OCI-LY3 (cell line): ENCODE measurements at regions not wholly inside any gene's neighbourhood (a gene's known extent, or its start where the extent isn't known, plus 50 kb on each side); places are given as distances from the start of the nearest gene placed in this dataset.

Source experiments
- H2AFZ ChIP-seq: fragments of 200-600, 300-600 bp; shearing (Covaris generic); 2 replicates; pipeline ENCODE4 v1.6.0; 2014; ENCODE audit warnings: antibody characterized with exemption, low read depth, low read length
- H3K27ac ChIP-seq: fragments of 200-600, 300-600 bp; sonication (generic); 2 replicates; pipeline ENCODE4 v1.5.1; 2014; ENCODE audit warnings: mild to moderate bottlenecking, low read length, moderate library complexity, mixed read lengths
- H3K27me3 ChIP-seq: fragments of 200-600, 300-600 bp; sonication (generic); 2 replicates; pipeline ENCODE4 v1.6.1; 2014; ENCODE audit warnings: low read depth, low read length, mixed read lengths
- H3K36me3 ChIP-seq: fragments of 200-600, 300-600 bp; sonication (generic); replicated peaks from 2 replicates; pipeline ENCODE3; 2014; ENCODE audit warnings: low read depth, low read length, mixed read lengths
- H3K4me1 ChIP-seq: fragments of 300-600, 200-600 bp; sonication (generic); 2 replicates; pipeline ENCODE4 v1.6.1; 2014; ENCODE audit warnings: low read length, mixed read lengths
- H3K4me2 ChIP-seq: fragments of 200-600, 300-600 bp; sonication (generic); 2 replicates; pipeline ENCODE4 v1.6.1; 2014; ENCODE audit warnings: low read length, mixed read lengths
- H3K4me3 ChIP-seq: fragments of 300-600, 200-600 bp; sonication (generic); 2 replicates; pipeline ENCODE4 v1.5.1; 2014; ENCODE audit warnings: antibody characterized with exemption, mild to moderate bottlenecking, low read length, moderate library complexity
- H3K79me2 ChIP-seq: fragments of 300-600, 200-600 bp; shearing (Covaris generic); 2 replicates; pipeline ENCODE4 v1.6.1; 2014; ENCODE audit warnings: mild to moderate bottlenecking, low read length, mixed read lengths
- H3K9ac ChIP-seq: fragments of 300-600, 200-600 bp; shearing (Covaris generic); 2 replicates; pipeline ENCODE4 v1.6.0; 2014; ENCODE audit warnings: mild to moderate bottlenecking, low read length, moderate library complexity
- H3K9me3 ChIP-seq: fragments of 200-600, 300-600 bp; shearing (Covaris generic); 2 replicates; pipeline ENCODE4 v1.6.1; 2014; ENCODE audit warnings: low read length, mixed read lengths; ENCODE audit not compliant: insufficient read depth
- H4K20me1 ChIP-seq: fragments of 200-600, 300-600 bp; sonication (generic); 2 replicates; pipeline ENCODE4 v1.6.1; 2016; ENCODE audit warnings: low read length, mixed read lengths; ENCODE audit not compliant: insufficient read depth
- EZH2phosphoT487 ChIP-seq: fragments of 200-600 bp; shearing (Covaris generic); IDR thresholded peaks from 2 replicates; pipeline ENCODE4 v1.6.1; 2018; ENCODE audit warnings: antibody characterized with exemption, mixed run types, low read depth
- TF ChIP-seq, protein P1 (sequence below): fragments of 200-600, 300-600 bp; sonication (generic); IDR thresholded peaks from 2 replicates; pipeline ENCODE4 v1.5.1; 2014; ENCODE audit warnings: antibody characterized with exemption, low read length, low read depth

DNA sequence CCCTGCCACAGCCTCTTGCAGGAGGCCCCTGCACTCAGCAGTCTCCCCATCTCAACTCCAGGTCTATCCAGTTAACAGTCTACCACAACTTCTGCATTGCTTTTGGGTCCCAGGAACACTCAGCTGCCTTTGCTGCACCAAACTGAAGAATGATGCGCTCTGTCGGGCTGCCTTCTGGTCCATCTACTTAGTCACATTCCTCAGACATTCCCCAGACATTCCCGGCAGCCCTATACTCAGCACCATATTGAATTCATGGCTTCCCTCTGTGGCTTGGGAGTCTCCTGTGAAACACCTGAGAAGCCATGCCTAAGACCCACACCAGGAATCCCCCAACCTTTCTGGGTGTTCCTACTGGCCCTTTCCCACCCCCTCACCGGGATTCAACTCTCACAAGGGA, 99.6 kb upstream of the COL21A1 start:
- no peaks in the 10 kb centered on the region for H3K4me1 ChIP-seq
- no peaks in the 10 kb centered on the region for H3K27me3 ChIP-seq
- H3K36me3 ChIP-seq = no peaks in the 10 kb centered on the region
- no peaks in the 10 kb centered on the region for H3K79me2 ChIP-seq
- H3K4me2 ChIP-seq = no peak overlapping the region
- H4K20me1 ChIP-seq = no peaks in the 10 kb centered on the region
- H3K9ac ChIP-seq = no peak overlapping the region
- no peak overlapping the region for H3K27ac ChIP-seq
- no peaks in the 10 kb centered on the region for H3K9me3 ChIP-seq
- TF ChIP-seq EZH2phosphoT487 = no peak
- TF ChIP-seq, protein P1, sequence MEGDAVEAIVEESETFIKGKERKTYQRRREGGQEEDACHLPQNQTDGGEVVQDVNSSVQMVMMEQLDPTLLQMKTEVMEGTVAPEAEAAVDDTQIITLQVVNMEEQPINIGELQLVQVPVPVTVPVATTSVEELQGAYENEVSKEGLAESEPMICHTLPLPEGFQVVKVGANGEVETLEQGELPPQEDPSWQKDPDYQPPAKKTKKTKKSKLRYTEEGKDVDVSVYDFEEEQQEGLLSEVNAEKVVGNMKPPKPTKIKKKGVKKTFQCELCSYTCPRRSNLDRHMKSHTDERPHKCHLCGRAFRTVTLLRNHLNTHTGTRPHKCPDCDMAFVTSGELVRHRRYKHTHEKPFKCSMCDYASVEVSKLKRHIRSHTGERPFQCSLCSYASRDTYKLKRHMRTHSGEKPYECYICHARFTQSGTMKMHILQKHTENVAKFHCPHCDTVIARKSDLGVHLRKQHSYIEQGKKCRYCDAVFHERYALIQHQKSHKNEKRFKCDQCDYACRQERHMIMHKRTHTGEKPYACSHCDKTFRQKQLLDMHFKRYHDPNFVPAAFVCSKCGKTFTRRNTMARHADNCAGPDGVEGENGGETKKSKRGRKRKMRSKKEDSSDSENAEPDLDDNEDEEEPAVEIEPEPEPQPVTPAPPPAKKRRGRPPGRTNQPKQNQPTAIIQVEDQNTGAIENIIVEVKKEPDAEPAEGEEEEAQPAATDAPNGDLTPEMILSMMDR = no peak
- no peak overlapping the region for H2AFZ ChIP-seq
- H3K4me3 ChIP-seq = no peak overlapping the region

DNA sequence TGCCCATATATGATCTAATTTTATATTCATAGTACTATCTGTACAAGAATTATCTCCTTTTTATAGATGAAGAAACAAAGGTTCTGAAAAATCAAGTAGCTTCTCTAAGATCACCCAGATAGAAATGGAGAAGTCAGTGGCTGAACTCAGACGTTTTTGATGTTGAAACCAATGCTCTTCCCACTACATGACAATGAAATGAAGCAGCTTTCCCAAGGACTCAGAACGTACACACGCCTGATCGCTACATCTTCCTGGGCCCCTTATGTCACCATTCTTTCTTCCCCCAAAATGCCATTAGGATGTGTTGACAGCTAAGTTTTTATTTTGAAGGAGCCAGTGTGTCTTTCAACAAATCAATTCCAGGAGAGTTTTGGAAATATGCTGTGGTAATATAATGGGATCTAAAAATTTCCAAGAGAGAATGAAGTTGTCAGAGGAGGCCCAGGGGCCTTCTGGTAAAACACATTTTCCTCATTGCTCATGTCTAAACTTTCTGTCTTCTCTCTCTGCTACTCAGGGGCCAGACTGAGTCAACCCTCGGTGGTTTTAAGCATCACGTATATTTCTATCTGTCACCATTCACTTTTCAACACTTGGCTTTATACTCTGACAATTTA, 98.1 kb upstream of the COL21A1 start:
- H3K4me3 ChIP-seq = no peak overlapping the region
- H3K9ac ChIP-seq = no peak overlapping the region
- no peaks in the 10 kb centered on the region for H3K79me2 ChIP-seq
- H3K27ac ChIP-seq = no peak overlapping the region
- TF ChIP-seq, protein P1 = no peak
- TF ChIP-seq EZH2phosphoT487 = no peak
- H3K27me3 ChIP-seq = no peaks in the 10 kb centered on the region
- no peaks in the 10 kb centered on the region for H3K36me3 ChIP-seq
- H3K4me2 ChIP-seq = no peak overlapping the region
- H2AFZ ChIP-seq = no peak overlapping the region
- no peaks in the 10 kb centered on the region for H4K20me1 ChIP-seq
- H3K4me1 ChIP-seq = no peaks in the 10 kb centered on the region
- no peaks in the 10 kb centered on the region for H3K9me3 ChIP-seq

DNA sequence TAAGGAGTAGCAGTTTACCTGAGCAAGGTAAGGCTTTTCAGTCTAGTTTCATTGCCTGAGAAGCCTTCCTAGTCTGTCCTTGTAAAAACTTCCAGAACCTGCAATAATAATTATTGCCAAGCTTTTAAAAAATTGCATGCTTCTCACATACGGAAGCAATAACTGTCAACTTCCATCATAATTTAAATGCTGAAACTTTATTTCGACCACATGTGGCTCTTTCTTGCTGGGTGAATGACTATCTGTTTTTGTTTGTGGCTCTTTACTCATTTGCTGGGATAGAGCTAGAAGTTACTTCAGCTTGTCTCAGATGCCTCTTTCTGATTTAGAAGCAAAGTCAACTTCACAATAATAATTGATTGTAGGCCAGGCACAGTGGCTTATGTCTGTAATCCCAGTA, 95.9 kb upstream of the COL21A1 start:
- H3K9me3 ChIP-seq = no peaks in the 10 kb centered on the region
- H3K4me3 ChIP-seq = no peak overlapping the region
- TF ChIP-seq, protein P1 = no peak
- TF ChIP-seq EZH2phosphoT487 = no peak
- no peaks in the 10 kb centered on the region for H3K4me1 ChIP-seq
- no peaks in the 10 kb centered on the region for H4K20me1 ChIP-seq
- no peak overlapping the region for H3K9ac ChIP-seq
- no peaks in the 10 kb centered on the region for H3K27me3 ChIP-seq
- no peaks in the 10 kb centered on the region for H3K79me2 ChIP-seq
- no peak overlapping the region for H3K4me2 ChIP-seq
- H3K36me3 ChIP-seq = no peaks in the 10 kb centered on the region
- H3K27ac ChIP-seq = no peak overlapping the region
- H2AFZ ChIP-seq = no peak overlapping the region

DNA sequence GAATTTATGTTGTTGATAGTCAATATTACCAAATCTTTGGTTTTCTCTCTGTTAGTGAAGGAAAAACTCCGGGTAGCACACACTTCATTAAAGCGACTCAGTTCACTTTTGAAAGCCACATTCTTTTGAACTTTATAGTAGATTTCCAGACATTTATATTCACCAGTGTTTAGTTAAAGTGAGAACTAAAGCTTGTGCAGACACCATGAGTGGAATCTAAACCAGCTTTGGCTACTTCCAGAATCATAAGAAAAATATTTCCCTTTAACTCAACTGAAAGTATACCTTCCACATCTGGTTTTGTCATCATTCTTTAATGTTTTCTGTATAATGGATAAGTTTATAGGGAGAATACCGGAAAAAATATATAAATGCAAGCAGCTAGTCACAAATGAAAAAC, 92.1 kb upstream of the COL21A1 start:
- no peaks in the 10 kb centered on the region for H3K36me3 ChIP-seq
- no peaks in the 10 kb centered on the region for H3K4me1 ChIP-seq
- no peak overlapping the region for H3K27ac ChIP-seq
- H4K20me1 ChIP-seq = no peaks in the 10 kb centered on the region
- H3K27me3 ChIP-seq = no peaks in the 10 kb centered on the region
- H3K4me3 ChIP-seq = no peak overlapping the region
- TF ChIP-seq, protein P1 = no peak
- no peak for TF ChIP-seq EZH2phosphoT487
- H2AFZ ChIP-seq = no peak overlapping the region
- no peak overlapping the region for H3K9ac ChIP-seq
- no peaks in the 10 kb centered on the region for H3K79me2 ChIP-seq
- H3K9me3 ChIP-seq = no peaks in the 10 kb centered on the region
- no peak overlapping the region for H3K4me2 ChIP-seq
